Peyer's patch (tissue), 4 donors: ENCODE measurements at regions not wholly inside any gene's neighbourhood (a gene's known extent, or its start where the extent isn't known, plus 50 kb on each side); places are given as distances from the start of the nearest gene placed in this dataset.

ENCODE experiments used
- CTCF ChIP-seq, 6 experiments: fragments of 450-650 bp in 4 of 6; fragments of 200-600 bp in 2 of 6; sonication (generic) in 1 of 6; IDR thresholded peaks; one replicate each; pipeline ENCODE4 v1.5.1; 2017 to 2019; ENCODE audit warnings: antibody characterized with exemption in 6 of 6, mild to moderate bottlenecking in 3 of 6, moderate library complexity in 1 of 6
- POLR2A ChIP-seq, 2 donors: fragments of 450-650 bp; IDR thresholded peaks; one replicate each; pipeline ENCODE4 v1.5.1; 2017; ENCODE audit warnings: antibody characterized with exemption in 2 of 2, mild to moderate bottlenecking in 2 of 2, moderate library complexity in 2 of 2

GRCh38 chr4:42216664-42217063 is 64.2 kb upstream of the BEND4 start:
- TF ChIP-seq CTCF (IDR thresholded peaks at IDR 0.05) (no peak), POLR2A (IDR thresholded peaks at IDR 0.05) (no peak)
